T-helper 1 cell (primary cell): ENCODE measurements at regions not wholly inside any gene's neighbourhood (a gene's known extent, or its start where the extent isn't known, plus 50 kb on each side); places are given as distances from the start of the nearest gene placed in this dataset.
"Not testable (repeated sequence)": the region's sequence is repeated elsewhere in the genome, so short reads cannot be mapped to it uniquely, and the experiment has no call there.

ENCODE experiments used
- DNase-seq, 5 donors: peaks; one replicate each; pipeline ENCODE4 v3.0.0-alpha.2; 2012 to 2020

DNA sequence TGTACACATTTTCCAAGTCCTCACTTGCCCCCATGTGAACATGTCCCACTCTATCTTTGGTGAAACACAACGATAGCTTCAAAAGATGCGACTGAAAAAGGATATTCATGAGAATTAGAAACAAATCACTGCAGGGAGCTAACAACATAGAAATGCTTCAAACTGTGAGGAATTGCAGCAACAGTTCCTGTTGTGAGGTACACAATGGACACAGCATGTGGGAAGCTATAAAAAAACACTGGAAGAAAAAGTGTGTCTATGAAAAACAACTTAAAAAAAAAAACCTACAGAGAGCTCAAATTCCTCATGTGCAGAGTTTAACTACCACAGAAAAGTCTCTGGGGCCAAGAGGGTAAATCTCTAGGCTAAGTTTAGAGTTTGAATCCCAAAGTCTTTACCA is 51.6 kb upstream of the BLTP1 start:
- DNase-seq: no peak

- DNase-seq: no peak
These were observed 52.2 kb upstream of the BLTP1 start for GRCh38 chr4:122099896-122100295.

GRCh38 chr4:122091836-122092405 is 60.2 kb upstream of the BLTP1 start:
- no peak for DNase-seq

DNA sequence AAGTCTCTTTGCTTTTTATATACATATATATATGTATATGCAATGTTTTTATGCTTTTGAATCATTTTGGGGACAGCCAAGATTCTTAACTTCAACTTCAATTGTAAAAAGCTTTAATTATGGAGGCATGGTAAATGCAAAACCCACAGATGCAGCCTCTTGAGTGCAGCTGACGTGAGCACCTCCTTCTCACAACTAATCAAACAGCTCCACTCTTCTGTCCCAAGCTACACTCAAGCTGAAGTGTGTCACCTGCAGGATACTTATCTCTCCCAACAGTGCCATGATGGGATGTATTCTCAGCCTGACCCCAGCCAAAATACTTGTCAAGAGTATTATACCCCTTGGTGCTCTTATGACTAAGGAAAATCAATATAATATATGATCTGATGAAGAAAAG is 60.7 kb upstream of the BLTP1 start:
- DNase-seq: no peak

DNA sequence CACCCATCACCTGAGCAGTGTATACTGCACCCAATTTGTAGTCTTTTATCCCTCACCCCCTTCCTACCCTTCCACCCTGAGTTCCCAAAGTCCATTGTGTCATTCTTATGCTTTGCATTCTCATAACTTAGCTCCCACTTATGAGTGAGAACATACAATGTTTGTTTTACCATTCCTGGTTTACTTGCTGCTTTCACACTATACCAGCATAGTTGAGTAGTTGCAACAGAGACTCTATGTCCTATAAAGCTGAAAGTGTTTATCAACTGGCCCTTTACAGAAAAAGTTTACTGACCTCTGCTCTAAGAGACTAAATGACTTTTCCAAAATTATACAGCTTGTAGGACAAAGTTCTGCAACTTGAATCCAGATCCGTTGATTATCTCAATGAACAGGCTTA is 61.1 kb upstream of the BLTP1 start:
- no peak for DNase-seq

GRCh38 chr4:122086338-122087065 is 65.6 kb upstream of the BLTP1 start:
- no peak for DNase-seq

DNA sequence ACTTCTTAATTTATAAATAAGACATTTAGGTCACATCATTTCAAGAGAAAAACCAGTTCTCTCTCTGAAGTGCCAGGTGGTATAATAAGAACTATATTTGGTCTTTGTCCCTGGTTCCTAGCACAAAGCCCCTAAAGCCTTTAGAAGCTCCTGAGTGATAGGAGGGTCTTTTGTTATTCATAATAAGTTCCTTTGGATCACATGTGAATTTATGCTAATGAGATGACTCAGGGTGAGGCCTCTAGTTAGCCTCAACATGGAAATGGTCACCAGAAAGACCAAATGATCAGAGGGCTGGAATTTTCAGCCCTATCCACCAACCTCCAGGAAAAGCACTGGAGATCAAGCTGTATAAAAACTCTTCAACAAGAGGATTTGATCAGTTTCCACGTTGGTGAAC is 68.1 kb upstream of the BLTP1 start:
- DNase-seq: no peak

- DNase-seq: no peak
These were observed 68.8 kb upstream of the BLTP1 start for GRCh38 chr4:122083351-122083750.

- no peak for DNase-seq
These were observed 69.5 kb upstream of the BLTP1 start for GRCh38 chr4:122082661-122083060.

- not testable (repeated sequence) for DNase-seq
These were observed 74.5 kb upstream of the BLTP1 start for GRCh38 chr4:122077653-122078052.

- not testable (repeated sequence) for DNase-seq
These were observed 75.3 kb upstream of the BLTP1 start for GRCh38 chr4:122076835-122077234.

DNA sequence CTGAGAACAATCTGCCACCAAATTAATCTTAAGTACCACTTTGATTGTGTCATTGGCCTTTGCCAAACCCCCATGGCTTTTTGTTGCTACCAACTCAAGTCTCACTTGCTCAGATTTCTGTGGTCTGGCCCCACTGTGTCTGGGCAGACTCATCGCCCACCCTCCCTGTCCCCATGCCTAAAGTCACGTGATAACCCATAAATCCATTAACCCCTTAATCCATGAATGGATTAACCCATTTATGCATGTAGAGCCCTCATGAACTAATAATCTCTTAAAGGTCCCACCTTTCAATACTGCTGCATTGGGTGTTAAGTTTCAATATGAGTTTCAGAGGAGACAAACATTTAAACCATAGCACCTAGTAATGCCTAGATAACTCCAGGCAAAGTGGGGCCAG is 78.5 kb upstream of the BLTP1 start:
- no peak for DNase-seq

- DNase-seq: no peak
These were observed 86.2 kb upstream of the BLTP1 start for GRCh38 chr4:122065915-122066314.

- no peak for DNase-seq
These were observed 87.0 kb upstream of the BLTP1 start for GRCh38 chr4:122065149-122065548.

DNA sequence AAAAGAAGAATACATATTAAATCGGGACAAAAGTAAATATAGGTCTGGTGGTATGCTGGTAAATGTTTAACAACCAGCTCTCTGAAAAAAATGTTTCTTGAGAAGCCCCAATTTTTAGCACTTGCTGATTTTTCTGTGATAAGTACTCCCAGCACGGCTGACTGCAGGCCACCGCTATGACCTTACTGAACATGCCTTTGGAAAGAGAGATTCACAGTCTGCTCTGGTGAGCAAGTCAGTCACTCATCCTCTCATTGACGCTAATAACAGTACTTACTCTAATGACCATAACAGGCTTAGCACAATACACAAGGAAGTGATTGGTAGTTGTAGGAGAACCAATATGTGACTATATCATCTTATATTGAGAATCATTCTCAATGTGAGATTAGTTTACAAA is 98.9 kb upstream of the BLTP1 start:
- DNase-seq: no peak

DNA sequence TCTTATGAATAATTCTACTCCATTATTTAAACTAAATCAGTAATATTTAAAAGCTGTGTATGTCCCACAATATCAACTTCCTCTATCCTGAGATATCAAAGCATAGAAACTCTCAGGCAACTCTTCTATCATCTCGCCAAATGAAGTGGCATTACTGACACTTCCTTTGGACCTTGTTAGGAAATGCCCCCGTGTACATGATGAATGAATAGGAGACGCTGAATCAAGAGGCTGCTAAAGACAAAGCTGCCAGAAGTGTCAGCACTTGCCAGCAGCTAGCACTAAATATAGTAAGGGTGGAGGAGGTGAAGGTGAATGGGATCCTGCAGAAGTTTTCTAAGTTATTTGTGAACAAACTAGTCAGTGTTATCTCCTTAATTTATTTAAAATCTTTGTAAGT is 99.5 kb upstream of the BLTP1 start:
- no peak for DNase-seq

DNA sequence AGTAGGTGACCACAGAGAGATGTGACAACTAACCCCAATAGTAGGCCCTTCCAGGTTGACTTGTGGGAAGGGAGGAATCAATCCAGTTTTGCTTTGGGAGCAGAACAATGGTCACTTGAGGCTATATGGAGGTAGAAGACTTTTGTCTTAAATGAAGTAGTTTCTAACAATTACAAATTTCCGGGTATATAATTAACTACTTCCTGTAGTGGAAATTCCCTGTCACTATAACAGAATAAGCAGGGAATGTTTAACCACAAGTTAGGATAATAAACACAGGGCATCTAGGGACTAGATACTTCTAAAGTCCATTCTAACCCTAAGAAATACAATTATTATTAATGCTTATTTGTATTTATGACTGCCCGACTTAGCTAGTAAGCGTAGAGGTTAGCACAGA is 99.0 kb upstream of the TRPC3 start:
- no peak for DNase-seq

DNA sequence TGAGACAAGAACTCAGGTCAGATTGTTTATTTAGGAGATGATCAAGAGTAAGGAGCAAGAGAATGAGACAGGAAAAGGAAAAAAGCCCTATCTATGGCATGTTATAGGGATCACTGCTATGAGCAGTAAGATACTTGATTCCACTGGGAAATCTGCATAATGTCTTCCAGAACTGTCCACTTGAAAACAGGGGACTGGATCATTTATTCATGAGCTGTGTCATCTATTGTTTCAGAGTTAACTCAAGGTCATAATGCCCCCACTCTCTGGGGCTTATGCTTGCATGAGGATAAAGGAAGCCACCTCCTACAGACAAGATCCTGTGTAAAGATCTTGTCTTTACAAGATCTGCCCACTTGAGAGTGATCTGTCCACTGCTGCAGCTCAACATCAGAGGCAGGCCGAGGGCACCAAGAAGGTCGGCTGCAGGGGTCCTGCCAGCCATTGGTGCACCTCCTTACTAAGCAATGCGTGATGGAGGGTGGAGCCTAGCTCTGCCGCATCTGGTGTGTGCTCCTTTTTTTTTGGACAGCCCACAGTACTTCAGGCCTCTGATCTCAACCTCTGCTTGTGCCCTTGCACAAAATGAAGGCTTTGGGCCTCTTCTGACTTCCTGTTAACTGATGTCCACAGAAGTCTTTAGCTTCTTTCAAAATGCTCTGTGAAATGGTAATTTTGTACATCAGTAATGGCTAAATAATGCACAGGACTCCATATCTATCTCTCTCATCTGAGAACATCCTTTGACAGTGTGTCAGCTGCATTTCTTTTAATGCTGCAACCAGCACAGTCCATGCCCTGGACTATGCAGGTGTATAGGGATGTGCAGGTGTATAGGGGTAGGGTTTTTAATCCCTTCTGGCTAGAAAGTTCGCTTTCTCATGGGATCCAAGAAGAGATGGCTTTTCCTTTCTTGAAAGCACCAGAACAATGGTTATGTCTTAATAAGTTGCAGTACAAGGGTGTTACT is 95.9 kb upstream of the TRPC3 start:
- no peak for DNase-seq

DNA sequence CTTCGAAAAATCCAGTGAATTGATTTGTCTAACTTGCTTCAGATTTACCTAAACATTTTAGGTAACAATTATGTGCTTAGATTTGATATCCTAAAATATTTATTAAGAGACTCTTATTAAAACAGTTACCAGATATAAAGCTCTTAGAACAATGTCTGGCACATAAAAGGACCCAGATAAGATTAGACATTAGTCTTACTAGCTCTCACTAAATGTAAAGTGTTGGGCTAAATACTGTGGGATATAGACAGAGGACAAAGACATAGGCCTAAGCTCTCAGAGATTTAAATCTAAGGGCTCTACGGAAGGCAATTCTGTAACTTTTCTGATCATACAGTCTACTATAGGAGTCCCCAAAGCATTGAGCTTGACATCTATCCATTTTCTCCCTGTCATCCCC is 94.4 kb upstream of the TRPC3 start:
- no peak for DNase-seq

- no peak for DNase-seq
These were observed 93.7 kb upstream of the TRPC3 start for GRCh38 chr4:122045533-122045932.

- no peak for DNase-seq
These were observed 92.6 kb upstream of the TRPC3 start for GRCh38 chr4:122044501-122044900.

DNA sequence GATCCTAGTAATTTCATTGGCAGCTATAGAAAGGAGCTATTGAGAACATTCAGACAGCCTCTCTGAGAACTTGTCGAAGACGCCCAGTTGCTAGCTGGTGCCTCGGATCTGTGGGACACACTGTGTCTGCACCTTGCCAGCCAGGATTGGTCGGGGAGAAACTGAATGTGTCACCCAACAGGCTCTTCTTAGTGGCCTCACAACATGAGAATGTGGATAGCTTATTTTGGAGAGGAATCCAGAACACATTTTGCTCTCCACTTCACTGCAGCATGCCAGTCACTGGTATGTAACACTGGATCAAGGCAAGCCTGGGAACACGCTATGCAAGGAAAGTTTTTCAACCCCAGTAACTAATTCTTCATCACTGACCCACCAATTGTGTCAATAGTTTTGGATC is 89.5 kb upstream of the TRPC3 start:
- no peak for DNase-seq

DNA sequence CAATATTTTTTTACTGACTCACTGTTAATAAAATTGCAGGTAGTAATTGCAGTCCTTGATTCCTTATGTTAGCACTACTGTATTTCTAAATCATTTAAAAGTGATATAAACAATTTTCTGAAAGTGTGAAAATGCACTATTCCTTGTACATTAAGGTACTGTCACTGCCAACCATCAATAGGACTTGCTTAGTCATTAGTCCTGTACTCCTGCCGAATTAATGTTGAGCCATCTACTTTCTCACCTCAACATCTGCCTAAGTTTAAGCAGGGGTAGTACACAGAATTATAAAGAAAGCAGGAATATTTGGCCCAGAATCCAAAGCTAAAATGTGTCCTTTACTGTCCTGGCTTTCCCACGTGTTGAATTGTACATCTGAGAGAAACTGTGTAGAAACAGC is 87.0 kb upstream of the TRPC3 start:
- DNase-seq: no peak

GRCh38 chr4:122034619-122035018 is 82.8 kb upstream of the TRPC3 start:
- DNase-seq: no peak
